Kidney (tissue), 13 donors: ENCODE measurements at regions not wholly inside any gene's neighbourhood (a gene's known extent, or its start where the extent isn't known, plus 50 kb on each side); places are given as distances from the start of the nearest gene placed in this dataset.

Experiments
- DNase-seq, 5 donors: peaks; one replicate each; pipeline ENCODE4 v3.0.0-alpha.2; 2013 to 2020
- FAIRE-seq: peaks from 2 replicates; lab custom pipeline; 2012; peaks lifted over from hg19 to GRCh38; lab: Jason Lieb, UNC
- H3K27ac ChIP-seq, 2 donors: one replicate each; pipeline ENCODE4 v1.7.0; 2013; ENCODE audit warnings: low read depth in 2 of 2, low read length in 2 of 2, inconsistent platforms in 1 of 2
- H3K27me3 ChIP-seq: one replicate; pipeline ENCODE4 v1.7.1; 2013; ENCODE audit warnings: low read length, inconsistent platforms; ENCODE audit not compliant: control insufficient read depth, insufficient read depth
- H3K36me3 ChIP-seq, 3 donors: one replicate each; pipeline versions ENCODE4 v1.7.0 to v1.7.1; 2013; ENCODE audit warnings: low read length in 3 of 3, control low read depth in 1 of 3, inconsistent platforms in 1 of 3; ENCODE audit not compliant: insufficient read depth in 3 of 3, control insufficient read depth in 2 of 3
- H3K4me1 ChIP-seq, 3 donors: one replicate each; pipeline versions ENCODE4 v1.7.0 to v1.7.1; 2013; ENCODE audit warnings: low read length in 3 of 3, inconsistent platforms in 1 of 3, low read depth in 1 of 3; ENCODE audit not compliant: control insufficient read depth in 2 of 3, insufficient read depth in 2 of 3
- H3K4me3 ChIP-seq, 3 donors: one replicate each; pipeline versions ENCODE4 v1.7.0 to v1.8.1; 2013; ENCODE audit warnings: low read length in 3 of 3, control low read depth in 1 of 3, inconsistent platforms in 1 of 3
- H3K9ac ChIP-seq, 3 donors: one replicate each; pipeline versions ENCODE4 v1.7.0 to v1.7.1; 2013; ENCODE audit warnings: low read length in 3 of 3, control low read depth in 1 of 3, inconsistent platforms in 1 of 3
- H3K9me3 ChIP-seq, 3 donors: one replicate each; pipeline versions ENCODE4 v1.7.0 to v1.7.1; 2013; ENCODE audit warnings: low read length in 3 of 3, control low read depth in 1 of 3, inconsistent platforms in 1 of 3; ENCODE audit not compliant: control insufficient read depth in 2 of 3, insufficient read depth in 1 of 3
- CTCF ChIP-seq: IDR thresholded peaks from 3 replicates; pipeline ENCODE4 v1.5.1; 2012; ENCODE audit warnings: mild to moderate bottlenecking, moderate library complexity, borderline replicate concordance; ENCODE audit not compliant: insufficient read depth; ENCODE audit errors: extremely low read depth
- intact Hi-C: fragments of 100-400 bp; cut with DNase I; formaldehyde crosslinking; loops from one replicate; pipeline ENCODE4 v1.11.1; 2022
- donor health status: control.
- donor health status: control.
- donor health status: control.
- donor health status: control.
- donor health status: control.
- donor health status: DM: yes; HTN: yes; CAD: no.
- donor health status: Normal renal cell carcinoma (clear cell type).

- intact Hi-C loops, result no loop called here
- TF ChIP-seq CTCF, result no peak
- no peaks in the 10 kb centered on the region for H3K27me3 ChIP-seq
- no peak overlapping the region for H3K4me3 ChIP-seq
- H3K9me3 ChIP-seq, result no peaks in the 10 kb centered on the region
- no peak overlapping the region for H3K9ac ChIP-seq
- peak in 3 of 5 donors; percentile 25 to 50 (median 37) for DNase-seq
- FAIRE-seq, result no peak
- H3K27ac ChIP-seq, result no peak overlapping the region
- H3K36me3 ChIP-seq, result no peaks in the 10 kb centered on the region
- no peaks in the 10 kb centered on the region for H3K4me1 ChIP-seq
These were observed 256.7 kb downstream of the CDH11 start for GRCh38 chr16:64865069-64865696.

GRCh38 chr16:64864232-64864809 lies 257.5 kb downstream of the CDH11 start:
- intact Hi-C loops, result no loop called here
- no peaks in the 10 kb centered on the region for H3K36me3 ChIP-seq
- H3K27ac ChIP-seq, result no peak overlapping the region
- FAIRE-seq, result no peak
- H3K4me3 ChIP-seq, result no peak overlapping the region
- no peak for TF ChIP-seq CTCF
- H3K9me3 ChIP-seq, result no peaks in the 10 kb centered on the region
- DNase-seq, result peak in 2 of 5 donors; percentile 81 to 90
- H3K4me1 ChIP-seq, result no peaks in the 10 kb centered on the region
- H3K9ac ChIP-seq, result no peak overlapping the region
- no peaks in the 10 kb centered on the region for H3K27me3 ChIP-seq

GRCh38 chr16:64858076-64858475 lies 263.8 kb downstream of the CDH11 start:
- TF ChIP-seq CTCF, result no peak
- Histone ChIP-seq H3K4me3 (no peak overlapping the region), H3K36me3 (no peaks in the 10 kb centered on the region), H3K27me3 (no peaks in the 10 kb centered on the region), H3K9ac (no peak overlapping the region), H3K4me1 (no peaks in the 10 kb centered on the region), H3K27ac (no peak overlapping the region), H3K9me3 (no peaks in the 10 kb centered on the region)
- intact Hi-C loops, result no loop called here
- FAIRE-seq, result no peak
- no peak for DNase-seq
